ENCODE measurements at regions not wholly inside any gene's neighbourhood (a gene's known extent, or its start where the extent isn't known, plus 50 kb on each side); places are given as distances from the start of the nearest gene placed in this dataset.
A peak's percentile ranks its signal among the peaks of the same experiment; 100 is the strongest.

DNA sequence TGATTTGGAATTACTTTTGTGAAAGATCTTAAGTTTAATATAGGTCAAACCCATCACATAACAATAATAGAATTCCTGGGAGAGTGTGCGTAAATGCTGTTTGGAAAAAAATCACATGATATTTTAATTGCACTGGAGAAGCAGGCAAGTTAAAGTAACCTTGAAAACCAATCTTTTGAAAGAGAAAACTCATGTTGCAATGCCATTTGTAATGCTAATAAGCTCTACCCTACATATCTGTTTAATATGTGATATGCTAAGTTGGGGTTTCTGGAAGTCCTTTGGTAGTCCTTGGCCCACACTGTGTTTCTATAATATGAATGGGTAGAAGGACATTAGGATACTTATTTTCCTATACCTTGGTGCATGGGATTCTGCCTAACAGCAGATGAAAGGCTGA, 370.4 kb downstream of the DDX10 start:
- H3K4me3 ChIP-seq = no peak overlapping the region
- no peaks in the 10 kb centered on the region for H3K27me3 ChIP-seq
- no peaks in the 10 kb centered on the region for H3K36me3 ChIP-seq
- no peak for DNase-seq
- intact Hi-C loops (cut with DNase I; ENCODE audit: low total_unique reads) = no loop called here
- H3K27ac ChIP-seq = no peak overlapping the region
- no peaks in the 10 kb centered on the region for H3K9me3 ChIP-seq
- TF ChIP-seq, protein P1, sequence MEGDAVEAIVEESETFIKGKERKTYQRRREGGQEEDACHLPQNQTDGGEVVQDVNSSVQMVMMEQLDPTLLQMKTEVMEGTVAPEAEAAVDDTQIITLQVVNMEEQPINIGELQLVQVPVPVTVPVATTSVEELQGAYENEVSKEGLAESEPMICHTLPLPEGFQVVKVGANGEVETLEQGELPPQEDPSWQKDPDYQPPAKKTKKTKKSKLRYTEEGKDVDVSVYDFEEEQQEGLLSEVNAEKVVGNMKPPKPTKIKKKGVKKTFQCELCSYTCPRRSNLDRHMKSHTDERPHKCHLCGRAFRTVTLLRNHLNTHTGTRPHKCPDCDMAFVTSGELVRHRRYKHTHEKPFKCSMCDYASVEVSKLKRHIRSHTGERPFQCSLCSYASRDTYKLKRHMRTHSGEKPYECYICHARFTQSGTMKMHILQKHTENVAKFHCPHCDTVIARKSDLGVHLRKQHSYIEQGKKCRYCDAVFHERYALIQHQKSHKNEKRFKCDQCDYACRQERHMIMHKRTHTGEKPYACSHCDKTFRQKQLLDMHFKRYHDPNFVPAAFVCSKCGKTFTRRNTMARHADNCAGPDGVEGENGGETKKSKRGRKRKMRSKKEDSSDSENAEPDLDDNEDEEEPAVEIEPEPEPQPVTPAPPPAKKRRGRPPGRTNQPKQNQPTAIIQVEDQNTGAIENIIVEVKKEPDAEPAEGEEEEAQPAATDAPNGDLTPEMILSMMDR (IDR thresholded peaks at IDR 0.05) = no peak
- H3K4me1 ChIP-seq = peaks cover 0 to 13% (median 0%) of the 10 kb centered on the region in 4 donors

DNA sequence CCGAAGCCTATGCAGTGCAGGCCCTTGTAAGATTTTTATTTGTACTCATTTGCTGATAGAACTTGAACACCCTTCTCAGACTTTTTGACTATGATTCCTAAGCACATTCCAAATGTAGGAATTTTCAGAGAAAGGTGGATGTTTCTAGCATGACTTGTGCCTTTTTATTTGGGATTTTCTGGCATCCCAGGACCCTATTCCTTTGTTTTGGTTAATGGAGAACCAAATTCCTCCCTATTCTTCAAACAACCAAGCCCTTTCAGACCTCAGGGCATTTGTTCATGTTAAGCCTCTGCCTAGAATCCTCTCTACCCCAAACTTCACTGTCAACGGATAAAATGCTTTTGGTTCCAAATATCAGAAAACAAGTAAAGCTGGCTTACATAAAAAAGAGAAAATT, 371.1 kb downstream of the DDX10 start:
- Histone ChIP-seq H3K27ac (no peak overlapping the region), H3K27me3 (no peaks in the 10 kb centered on the region), H3K9me3 (no peaks in the 10 kb centered on the region), H3K36me3 (no peaks in the 10 kb centered on the region), H3K4me3 (no peak overlapping the region), H3K4me1 (peaks cover 0 to 13% (median 0%) of the 10 kb centered on the region in 4 donors)
- intact Hi-C loops (cut with DNase I; ENCODE audit: low total_unique reads) = no loop called here
- DNase-seq = no peak
- TF ChIP-seq, protein P1 (IDR thresholded peaks at IDR 0.05) = no peak

DNA sequence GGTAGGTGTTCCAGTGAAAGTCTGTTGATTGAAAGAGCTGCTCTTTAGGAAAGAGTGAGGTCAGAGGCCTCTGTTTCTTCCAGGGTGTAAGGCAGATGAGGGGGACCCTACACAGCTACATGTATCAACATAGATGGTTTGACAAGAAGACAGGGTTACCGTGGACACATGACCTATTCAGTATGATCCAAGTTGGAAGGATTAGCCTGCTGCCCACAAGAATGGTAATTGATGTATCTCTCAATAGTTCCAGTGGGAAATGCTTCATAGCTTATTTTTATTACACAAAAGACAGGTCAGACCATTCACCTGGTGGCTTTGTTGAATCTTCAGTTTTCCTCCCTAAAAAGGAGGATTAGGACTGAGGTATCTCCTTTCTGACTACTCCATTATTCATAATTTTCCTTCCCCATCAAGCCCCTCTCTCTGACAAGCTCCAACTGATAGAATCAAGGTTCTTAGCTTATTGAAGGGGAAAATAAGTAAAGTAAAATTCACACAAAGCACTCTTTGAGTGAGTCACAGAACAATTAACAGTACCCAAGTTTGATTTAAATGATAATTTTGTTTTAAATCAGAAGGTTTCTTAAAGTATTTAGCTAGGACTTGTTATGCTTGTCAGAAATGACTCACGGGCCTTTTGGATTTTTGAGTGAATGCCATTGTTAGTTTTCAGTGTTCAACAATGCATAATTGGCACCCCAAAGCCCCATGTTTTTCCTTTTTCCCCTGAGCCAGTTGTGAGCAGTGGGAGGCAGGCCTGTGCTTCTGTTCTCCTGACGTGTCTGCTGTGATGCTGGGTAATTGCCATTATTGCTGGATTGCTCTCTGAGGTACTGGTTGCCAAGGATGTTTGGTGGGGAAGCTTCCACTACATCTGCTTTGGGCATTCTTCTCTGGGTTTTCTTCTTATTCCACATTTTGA, 373.2 kb downstream of the DDX10 start:
- H3K4me1 ChIP-seq = peaks cover 0 to 13% (median 0%) of the 10 kb centered on the region in 4 donors
- intact Hi-C loops (cut with DNase I; ENCODE audit: low total_unique reads) = no loop called here
- H3K36me3 ChIP-seq = no peaks in the 10 kb centered on the region
- H3K27ac ChIP-seq = no peak overlapping the region
- TF ChIP-seq, protein P1 (IDR thresholded peaks at IDR 0.05) = no peak
- H3K27me3 ChIP-seq = no peaks in the 10 kb centered on the region
- DNase-seq = peak in 1 of 2 donors; percentile 23
- H3K4me3 ChIP-seq = no peak overlapping the region
- H3K9me3 ChIP-seq = no peaks in the 10 kb centered on the region

DNA sequence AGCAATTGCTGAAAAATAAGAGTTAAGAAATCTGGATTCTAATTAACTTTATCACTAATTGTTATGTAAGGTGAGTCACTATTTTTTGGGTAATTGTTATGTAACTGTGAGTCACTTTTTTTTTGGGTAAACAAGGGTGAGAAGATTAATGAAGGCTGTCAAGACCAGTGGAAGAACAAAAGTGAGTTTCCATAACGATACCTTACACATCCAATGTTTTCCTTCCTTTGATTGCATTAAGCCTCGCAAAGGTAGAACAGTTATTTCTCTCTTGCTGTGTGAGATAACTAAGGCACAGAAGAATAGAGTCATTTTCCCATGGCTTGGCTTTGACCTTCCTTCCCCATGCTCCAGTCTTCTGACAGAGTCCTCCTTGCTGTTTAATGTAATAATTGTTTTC, 374.7 kb downstream of the DDX10 start:
- Histone ChIP-seq H3K27ac (no peak overlapping the region), H3K4me3 (no peak overlapping the region), H3K36me3 (no peaks in the 10 kb centered on the region), H3K9me3 (no peaks in the 10 kb centered on the region), H3K4me1 (peaks cover 0 to 13% (median 0%) of the 10 kb centered on the region in 4 donors), H3K27me3 (no peaks in the 10 kb centered on the region)
- DNase-seq = no peak
- intact Hi-C loops (cut with DNase I; ENCODE audit: low total_unique reads) = no loop called here
- TF ChIP-seq, protein P1 (IDR thresholded peaks at IDR 0.05) = no peak

DNA sequence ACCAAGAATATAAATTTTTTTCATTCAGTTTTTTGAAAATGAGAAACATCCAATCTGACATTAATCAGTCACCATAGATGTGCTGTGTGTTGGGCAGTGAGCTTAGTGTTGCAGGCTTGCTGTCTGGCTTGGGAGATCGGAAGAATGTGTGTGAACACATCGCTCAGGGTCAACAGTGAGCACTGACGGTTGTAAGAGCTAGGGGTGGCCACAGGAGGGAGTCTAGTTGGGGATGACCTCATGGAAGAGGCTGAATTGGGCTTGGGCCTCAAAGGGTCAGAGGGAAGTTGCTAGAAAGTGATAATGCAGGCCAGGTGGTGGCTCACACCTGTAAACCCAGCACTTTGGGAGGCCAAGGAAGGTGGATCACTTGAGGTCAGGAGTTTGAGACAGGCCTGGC, 375.4 kb downstream of the DDX10 start:
- TF ChIP-seq, protein P1 (IDR thresholded peaks at IDR 0.05) = no peak
- intact Hi-C loops (cut with DNase I; ENCODE audit: low total_unique reads) = no loop called here
- Histone ChIP-seq H3K27me3 (no peaks in the 10 kb centered on the region), H3K4me1 (peaks cover 0 to 13% (median 0%) of the 10 kb centered on the region in 4 donors), H3K9me3 (no peaks in the 10 kb centered on the region), H3K27ac (no peak overlapping the region), H3K36me3 (no peaks in the 10 kb centered on the region), H3K4me3 (no peak overlapping the region)
- DNase-seq = no peak

Data from tibial artery (tissue), 4 donors.